GM19468 (cell line): ENCODE measurements at regions not wholly inside any gene's neighbourhood (a gene's known extent, or its start where the extent isn't known, plus 50 kb on each side); places are given as distances from the start of the nearest gene placed in this dataset.

Experiments used
- ATAC-seq: cut with Tn5 transposase; IDR thresholded peaks from one replicate; pipeline ENCODE4 v1.9.1; 2021; ENCODE audit warnings: mild to moderate bottlenecking, moderate library complexity, moderate number of reproducible peaks; ENCODE audit not compliant: unreplicated experiment; ENCODE audit errors: extremely low read depth

DNA sequence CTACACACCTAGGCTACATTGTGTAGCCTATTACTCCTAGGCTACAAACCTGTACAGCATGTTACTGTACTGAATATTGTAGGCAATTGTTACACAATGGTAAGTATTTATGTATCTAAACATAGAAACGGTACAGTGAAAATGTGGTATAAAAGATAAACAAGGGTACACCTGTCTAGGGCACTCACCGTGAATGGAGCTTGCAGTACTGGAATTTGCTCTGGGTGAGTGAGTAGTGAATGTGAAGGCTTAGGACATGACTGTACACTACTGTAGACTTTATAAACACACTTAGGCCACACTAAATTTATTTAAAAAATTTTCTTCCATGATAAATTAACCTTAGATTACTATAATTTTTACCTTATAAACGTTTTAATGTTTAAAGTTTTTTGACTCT lies 171.7 kb upstream of the NCAM1 start:
- no peak for ATAC-seq

DNA sequence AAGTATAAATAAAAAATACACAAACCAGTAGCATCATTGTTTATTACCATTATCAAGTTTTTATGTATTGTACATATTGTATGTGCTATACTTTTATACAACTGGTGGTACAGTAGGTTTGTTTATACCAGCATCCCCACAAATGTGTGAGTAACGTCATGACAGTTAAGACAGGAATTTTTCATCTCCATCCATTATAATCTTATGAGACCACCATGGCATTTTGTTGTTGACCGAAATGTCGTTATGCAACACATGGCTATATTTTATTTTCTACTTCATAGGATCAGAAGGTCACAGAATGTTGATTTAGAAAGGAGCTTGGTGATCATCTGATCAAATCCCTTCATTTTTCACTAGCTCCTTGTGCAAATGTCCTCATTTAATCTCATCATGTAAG lies 170.9 kb upstream of the NCAM1 start:
- no peak for ATAC-seq

DNA sequence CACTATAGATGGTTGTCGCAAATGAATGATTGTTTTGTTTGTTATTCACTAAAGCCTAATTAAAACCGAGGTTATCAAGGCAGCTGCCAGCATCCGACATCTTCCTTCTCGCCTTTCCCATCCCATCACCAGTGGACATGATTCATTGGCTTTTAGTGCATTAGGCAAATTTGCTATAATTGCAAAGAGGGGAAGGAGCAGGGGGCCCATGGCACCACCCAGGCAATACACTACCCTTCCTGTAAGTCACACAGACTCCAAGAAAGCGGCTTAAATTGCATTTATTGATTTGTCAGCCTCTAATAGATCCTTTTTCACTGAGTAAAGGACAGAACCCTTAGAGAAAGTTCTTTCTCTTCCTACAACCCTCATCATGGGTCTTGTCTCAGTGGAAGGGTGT lies 169.2 kb upstream of the NCAM1 start:
- ATAC-seq = no peak

DNA sequence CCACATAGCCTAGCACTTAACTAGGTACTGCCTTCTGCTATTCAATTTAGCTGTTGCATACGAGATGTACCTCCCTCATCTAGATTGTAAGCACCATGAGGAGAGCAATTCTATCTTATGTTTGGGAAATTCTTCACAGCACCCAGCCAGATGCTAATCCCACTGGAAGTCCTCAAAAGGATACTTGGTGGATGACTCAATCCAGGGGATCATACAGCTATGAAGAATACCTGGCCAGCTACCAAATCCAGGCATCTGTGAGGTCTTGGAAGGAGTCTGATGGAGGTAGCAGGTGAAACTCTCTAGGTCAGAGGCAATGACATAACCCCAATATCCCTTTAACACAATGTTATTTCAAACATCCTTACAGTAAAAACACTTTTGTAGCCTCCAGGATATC lies 167.8 kb upstream of the NCAM1 start:
- no peak for ATAC-seq

DNA sequence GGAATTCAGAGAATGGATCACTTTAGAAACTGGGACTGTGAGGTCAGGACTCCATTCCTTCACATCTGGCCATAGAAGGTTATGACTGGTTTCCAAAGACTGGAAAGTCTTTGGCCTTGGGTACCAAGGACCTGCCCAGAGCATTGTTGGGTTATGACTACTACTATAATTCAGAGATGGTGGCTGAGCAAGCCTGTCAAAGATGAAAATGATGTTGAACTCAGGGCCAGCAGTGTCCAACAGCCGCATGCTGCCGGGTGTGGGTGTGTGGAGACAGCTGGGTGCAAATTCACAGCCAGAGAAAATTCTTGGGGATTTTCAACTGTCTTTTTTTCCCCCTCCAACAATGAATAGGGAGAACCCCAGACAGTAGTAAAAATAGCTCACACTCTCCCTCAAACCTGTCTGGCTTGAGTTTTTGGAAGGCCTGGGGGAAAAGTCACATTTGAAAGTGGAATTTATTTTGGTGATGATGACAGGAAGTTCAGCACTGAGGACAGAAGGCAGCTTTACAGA lies 166.8 kb upstream of the NCAM1 start:
- no peak for ATAC-seq

DNA sequence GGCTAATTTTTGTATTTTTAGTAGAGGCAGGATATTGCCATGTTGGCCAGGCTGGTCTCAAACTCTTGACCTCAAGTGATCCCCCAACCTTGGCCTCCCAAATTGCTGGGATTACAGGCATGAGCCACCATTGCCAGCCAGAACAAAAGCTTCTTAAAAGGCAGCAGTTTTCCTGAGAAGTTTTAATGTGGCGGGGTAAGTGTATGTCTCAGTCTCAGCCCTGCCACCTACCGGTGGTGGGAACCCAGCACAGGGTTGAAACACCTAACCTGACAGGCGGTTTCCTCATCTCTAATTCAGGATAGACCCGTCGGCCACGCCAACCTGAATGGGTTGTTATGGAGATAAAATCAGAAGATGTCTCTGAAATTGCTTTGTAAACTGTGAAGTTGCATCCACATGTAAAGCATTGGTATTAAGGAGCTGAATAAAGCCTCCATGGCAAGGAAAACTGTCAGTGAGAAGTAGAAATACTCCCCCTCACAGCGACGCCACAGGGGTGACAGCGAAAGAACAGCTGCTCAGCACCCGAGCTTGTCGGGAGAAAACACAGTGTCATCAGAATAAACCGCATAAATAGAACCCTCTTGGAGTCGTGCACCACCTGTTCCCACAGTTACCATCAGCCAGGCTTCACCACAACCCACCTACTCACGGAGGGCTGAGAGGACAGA lies 165.9 kb upstream of the NCAM1 start:
- no peak for ATAC-seq

DNA sequence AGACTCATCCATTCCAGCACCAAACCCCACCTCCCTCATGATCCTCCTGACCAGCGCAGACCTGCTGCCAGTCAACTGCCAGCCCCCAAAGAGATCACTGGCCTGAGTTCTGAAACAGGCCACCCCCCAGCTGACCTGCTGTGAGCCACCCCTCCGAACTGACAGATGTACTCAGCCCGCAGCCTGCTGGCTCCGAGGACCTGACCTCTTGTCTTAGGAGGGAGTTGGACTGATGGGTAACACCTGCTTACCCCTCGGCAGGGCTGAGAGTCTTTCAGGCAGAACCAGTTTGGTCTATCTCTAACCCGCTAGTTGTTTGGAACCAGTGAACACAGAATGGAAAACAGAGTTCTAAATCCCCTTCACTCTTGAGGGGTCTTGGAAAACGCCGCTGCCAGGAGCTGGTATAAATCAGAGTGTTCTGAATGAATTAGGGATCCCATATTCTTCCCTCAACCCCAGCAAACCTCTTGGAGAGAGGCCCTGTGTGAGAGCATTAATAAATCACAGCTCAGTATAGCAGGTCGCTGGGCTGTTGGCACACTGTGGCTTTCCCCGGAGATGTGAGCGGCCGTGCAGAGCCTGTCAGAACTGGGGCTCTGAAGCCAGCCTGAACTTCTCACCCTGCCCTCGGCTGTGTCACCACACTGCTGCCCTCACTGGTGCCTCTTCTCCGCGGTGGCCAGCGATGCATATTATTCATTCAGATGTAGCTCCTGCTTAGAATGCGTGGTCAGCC lies 165.1 kb upstream of the NCAM1 start:
- ATAC-seq = no peak

DNA sequence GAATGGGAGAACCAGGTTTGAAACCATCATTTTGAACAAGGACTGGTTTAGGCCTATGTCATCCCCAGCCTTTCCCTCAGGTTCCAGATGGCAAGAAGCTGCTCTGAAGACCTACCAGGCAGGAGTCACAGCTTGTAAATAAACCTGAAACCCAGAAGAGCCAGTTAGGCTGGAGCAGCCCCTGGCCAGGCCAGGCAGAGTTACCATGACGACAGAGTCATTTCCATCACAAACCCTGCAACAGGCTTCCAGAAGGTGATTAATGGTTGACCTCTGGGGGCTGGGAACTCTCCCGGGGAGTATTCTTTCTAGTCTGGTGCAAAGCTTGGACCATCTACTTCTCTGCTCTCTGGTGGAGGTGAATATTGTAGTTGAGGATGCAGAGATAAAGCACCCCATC lies 164.1 kb upstream of the NCAM1 start:
- ATAC-seq = no peak

DNA sequence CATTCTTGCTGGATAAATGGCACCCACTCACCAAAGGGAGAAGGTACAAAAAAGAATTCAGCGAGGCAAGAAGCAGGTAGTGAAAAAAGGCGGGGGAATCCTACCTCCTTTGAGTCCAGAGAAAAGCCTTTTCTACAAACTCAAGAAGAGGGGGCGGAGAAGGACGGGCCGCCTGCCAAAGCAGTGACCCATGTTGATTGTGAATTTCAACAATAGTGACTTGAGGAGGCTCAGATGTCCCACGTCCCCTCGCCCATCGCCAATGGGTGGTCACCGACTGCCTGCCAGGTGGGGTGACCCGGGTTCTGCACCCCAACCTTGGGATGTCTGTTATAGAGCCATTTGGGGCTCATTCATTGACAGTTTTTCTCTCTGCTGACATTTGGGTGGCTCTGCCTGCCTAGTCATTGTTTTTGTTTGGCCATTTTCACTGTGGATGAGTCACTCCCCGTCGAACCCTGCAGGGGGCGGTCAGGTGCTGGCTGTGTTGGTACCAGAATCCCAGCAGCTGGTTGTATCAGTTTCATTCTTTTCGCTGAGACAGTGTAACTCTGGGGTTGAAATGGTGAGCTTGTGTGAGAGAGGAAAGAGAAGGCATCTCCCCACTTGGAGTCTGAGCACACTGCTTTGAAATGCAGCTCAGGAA lies 163.4 kb upstream of the NCAM1 start:
- no peak for ATAC-seq

DNA sequence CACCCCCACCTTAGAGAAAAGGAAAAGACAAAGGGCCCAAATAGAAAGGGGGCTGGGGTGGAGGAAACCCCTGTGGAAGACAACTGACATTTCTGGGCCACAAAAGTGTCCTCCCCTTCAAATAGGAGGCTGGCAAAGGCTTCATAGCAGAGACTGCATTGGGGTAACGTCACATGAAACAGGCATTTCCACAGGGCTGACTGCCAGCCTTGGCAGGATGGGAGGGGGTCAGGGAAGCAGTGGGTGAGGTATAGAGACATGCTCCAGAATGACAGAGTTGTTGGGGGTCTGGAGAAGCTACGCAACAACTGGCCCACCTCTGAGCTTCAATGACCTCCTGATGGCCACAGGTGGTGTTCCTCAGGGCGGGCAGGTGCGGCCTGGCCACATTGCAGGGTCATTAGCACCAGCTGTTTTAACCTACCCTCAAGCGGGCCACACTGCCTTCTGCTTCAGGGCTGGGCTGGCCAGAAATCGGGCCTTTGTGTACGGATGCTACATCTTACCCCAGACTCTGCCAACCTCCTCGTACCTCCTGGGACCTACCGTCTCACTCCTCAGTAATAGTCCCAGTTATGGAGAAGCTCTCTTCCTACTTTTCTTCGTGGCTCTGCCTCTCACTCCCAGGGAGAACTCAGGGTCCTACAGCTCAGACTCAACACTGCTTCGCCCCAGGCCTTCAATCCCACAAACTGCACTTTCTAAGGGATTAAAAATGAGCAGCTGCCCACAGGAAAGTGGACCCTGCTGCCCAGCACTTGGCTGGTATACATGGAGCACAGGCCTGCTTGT lies 160.0 kb upstream of the NCAM1 start:
- no peak for ATAC-seq

DNA sequence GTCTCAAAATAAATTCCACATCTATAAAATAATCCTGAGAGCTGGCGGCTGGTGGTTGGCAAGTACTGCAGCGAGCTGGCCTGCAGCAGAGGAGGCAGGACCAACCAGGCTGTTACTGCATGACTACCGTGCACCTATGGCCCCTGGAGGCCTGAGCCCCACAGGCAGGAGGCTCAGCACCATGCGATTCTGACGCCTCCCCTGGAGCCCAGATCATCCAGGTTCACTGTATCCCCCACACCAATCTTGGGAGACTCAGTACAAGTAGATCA lies 159.5 kb upstream of the NCAM1 start:
- no peak for ATAC-seq

DNA sequence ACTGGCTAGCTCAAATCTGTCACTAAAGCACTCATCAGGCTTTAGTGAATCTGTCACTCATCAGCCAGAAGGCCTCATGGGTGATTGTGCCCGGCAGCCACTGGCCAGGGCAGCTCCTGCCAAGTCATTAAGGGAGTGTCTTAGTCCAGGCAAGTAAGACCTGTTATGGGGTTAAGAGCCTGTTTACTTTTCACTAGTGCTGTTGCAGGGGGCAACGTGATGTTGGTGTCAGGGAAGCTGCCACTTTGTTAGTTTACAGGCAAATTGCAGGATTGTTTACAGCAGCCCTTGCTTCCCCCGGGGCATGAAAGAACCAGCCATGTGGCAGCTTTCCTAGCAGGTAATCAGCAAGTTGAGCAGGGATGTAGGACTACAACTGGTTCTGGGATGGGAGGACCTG lies 155.6 kb upstream of the NCAM1 start:
- ATAC-seq = no peak

DNA sequence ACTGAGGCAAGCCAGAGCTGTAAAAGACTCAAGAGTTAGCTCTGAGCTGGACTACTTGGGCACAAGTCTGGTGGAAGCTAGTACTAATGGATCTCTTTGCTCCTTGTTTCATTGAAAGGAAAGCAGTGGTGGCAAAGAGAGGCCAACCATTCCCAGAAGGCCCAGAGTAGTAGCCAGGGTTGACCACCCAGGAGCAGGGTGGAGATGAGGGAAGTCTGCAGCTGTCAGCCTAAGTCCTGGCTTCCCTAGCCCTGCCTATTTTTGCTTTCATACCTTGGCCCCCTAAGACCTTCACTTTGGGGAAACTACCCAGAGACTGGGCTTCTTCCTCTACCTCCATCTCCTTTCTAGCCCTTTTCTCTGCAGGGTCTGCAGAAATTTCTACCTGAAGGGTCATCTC lies 155.0 kb upstream of the NCAM1 start:
- ATAC-seq = no peak

DNA sequence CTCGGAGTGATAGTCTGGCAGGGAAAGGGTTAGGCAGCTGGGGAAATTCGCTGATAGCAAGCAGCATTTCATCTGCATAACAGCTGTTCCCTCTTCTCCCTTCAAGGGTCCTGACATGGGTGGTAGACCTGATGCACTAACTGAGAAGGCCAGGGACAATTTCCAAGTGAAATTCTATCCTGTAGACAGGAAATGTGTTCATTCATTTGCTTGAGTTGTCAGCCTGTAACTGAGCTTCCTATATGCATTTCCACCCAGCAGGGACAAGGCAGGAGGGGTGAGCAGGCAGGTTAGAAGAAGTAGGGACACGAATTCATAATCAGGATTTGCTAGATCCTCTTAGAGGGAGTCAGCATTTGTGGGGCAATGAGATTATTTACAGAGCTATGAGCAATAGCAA lies 154.3 kb upstream of the NCAM1 start:
- ATAC-seq = no peak

DNA sequence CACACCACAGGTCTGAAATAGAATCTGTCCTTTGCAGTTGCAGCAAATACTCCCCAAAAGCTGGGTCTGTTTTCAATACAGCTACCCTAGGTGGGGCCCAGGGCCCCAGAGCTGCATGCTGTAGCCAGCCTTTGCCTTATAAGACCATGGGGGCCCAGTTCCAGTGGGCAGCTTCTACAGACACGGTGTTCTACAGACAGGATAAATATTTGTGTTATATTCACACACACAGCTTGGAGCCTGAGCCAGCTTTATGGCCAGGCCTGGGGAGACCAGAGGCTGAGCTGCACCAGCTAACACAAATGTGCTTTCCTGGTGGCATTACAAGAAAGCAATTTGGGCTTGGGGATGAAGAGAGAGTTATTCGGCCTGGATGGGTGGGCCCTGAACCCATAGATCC lies 151.8 kb upstream of the NCAM1 start:
- ATAC-seq = no peak

DNA sequence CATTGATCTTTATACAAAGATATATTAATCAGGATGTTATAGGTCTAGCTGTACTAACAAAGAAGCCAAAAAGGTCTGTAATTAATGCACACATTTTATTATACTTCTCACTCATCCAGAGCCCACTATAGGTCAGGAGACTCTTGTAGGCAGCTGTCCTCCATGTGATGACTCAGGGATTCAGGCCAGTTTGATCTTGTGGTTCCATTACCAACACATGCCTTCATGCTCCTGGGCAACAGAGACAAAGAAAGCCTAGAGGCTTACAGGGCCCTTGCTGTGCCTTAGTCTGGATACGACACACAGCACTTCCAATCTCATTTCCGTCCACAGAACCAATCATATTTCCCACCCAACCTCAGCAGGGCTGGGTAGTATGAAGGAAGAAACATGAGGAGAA lies 150.3 kb upstream of the NCAM1 start:
- ATAC-seq = no peak

DNA sequence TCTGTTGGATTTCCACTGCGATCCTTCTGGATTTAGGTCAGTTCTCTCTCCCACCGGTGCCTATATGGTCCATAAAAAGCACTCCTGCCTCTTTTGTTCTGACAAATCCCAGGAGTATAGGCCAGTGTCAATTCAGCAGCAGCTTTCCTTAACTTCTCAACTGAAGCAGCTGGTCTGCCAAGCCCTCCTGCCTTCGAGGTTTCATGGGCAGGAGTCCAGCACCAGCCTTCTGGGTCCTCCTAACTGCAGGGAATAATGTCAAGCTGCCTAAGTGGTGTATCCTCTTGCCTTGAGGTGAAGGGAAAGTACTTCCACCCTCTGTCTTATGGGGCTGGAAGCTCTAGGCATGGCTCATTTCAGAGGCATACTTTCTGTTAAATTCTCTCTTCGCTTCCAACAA lies 149.4 kb upstream of the NCAM1 start:
- ATAC-seq = no peak

DNA sequence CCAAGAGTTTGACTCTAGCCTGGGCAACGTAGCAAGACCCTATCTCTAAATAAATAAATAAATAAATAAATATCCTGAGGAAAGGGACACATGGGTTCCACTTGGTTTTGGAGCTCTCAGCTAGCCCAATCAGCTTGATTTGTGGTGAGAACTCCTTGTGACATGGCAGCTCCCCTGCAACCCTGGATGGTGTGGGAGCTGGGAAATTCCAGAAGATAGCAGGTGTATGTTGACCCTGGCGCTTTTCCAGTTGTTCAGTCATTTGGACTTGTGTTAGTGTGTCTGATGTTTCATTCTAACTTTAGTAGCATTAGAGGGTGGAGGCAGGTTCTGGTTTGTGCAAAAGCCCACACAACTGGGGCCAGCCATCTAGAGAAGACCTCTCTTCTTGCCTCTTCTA lies 148.5 kb upstream of the NCAM1 start:
- no peak for ATAC-seq

DNA sequence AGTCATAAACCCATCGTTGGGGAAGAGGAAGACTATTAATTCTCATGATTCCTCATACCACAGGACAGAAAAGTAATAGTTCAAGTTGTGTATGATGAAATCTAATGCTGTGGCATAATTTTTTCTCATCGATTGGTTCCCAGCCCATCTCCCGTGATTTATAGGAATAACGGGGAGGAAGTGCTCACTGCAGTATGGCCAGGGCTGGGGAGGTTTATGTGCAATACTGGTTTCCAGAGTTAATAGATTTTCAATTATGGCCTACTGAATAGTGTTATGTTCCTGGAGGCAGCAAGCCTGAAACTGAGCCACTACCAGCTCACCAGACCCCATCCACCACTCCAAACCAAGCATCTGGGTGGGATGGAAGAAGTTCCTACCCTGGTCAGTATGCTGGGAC lies 147.1 kb upstream of the NCAM1 start:
- ATAC-seq = no peak

DNA sequence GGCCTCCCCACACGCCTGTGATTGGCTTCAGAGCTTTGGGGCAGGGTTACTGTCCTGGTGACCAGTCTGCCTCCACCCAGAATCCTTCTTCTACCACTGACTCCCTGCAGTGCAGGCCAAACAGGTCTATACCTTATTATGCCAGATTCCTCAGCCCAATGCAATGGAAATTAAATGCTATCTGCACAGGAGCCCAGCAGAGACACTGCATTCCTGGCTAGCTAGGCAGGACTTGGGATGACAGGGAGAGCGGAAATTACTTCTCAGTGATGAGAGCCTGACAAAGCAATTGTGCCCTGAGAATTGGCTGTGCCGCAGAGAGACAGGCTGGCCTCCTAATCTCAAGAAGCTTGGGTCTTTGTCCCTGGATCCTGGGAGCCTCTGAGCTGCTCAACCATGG lies 143.8 kb upstream of the NCAM1 start:
- no peak for ATAC-seq
